Smooth muscle cell (in vitro differentiated cells): ENCODE measurements at regions not wholly inside any gene's neighbourhood (a gene's known extent, or its start where the extent isn't known, plus 50 kb on each side); places are given as distances from the start of the nearest gene placed in this dataset.

Experiments used
- DNase-seq: peaks from one replicate; lab custom pipeline; 2025; ENCODE audit not compliant: unreplicated experiment; lab: John Stamatoyannopoulos, UW
- H2AFZ ChIP-seq: fragments of 200-600 bp; sonication (generic); 2 replicates; pipeline ENCODE4 v1.6.0; 2016; ENCODE audit warnings: antibody characterized with exemption, low read depth, mild to moderate bottlenecking
- H3F3A ChIP-seq: fragments of 200-600 bp; sonication (generic); 2 replicates; pipeline ENCODE4 v1.6.0; 2017; ENCODE audit warnings: antibody characterized with exemption, low read depth
- H3K27ac ChIP-seq: fragments of 200-600 bp; sonication (generic); 2 replicates; pipeline ENCODE4 v1.5.1; 2016; ENCODE audit warnings: low read depth, mild to moderate bottlenecking
- H3K27me3 ChIP-seq: fragments of 200-600 bp; sonication (generic); 2 replicates; pipeline ENCODE4 v1.6.1; 2016; ENCODE audit warnings: low read depth, mild to moderate bottlenecking
- H3K36me3 ChIP-seq: fragments of 200-600 bp; sonication (generic); 2 replicates; pipeline ENCODE4 v1.5.1; 2016; ENCODE audit warnings: low read depth
- H3K4me1 ChIP-seq: fragments of 200-600 bp; sonication (generic); 2 replicates; pipeline ENCODE4 v1.5.1; 2016; ENCODE audit warnings: low read depth
- H3K4me2 ChIP-seq: fragments of 200-600 bp; sonication (generic); 2 replicates; pipeline ENCODE4 v1.6.0; 2016; ENCODE audit warnings: mild to moderate bottlenecking
- H3K4me3 ChIP-seq: fragments of 200-600 bp; sonication (generic); 2 replicates; pipeline ENCODE4 v1.5.1; 2016; ENCODE audit warnings: mild to moderate bottlenecking
- H3K79me2 ChIP-seq: fragments of 200-600 bp; sonication (generic); 2 replicates; pipeline ENCODE4 v1.6.0; 2016; ENCODE audit warnings: low read depth, mild to moderate bottlenecking
- H3K9ac ChIP-seq: fragments of 200-600 bp; sonication (generic); 2 replicates; pipeline ENCODE4 v1.6.0; 2016; ENCODE audit warnings: low read depth
- H3K9me3 ChIP-seq: fragments of 200-600 bp; sonication (generic); replicated peaks from 2 replicates; pipeline ENCODE4 v1.5.1; 2016; ENCODE audit warnings: low read depth
- H4K20me1 ChIP-seq: fragments of 200-600 bp; sonication (generic); 2 replicates; pipeline ENCODE4 v1.6.0; 2016; ENCODE audit warnings: low read depth
- CTCF ChIP-seq: fragments of 200-600 bp; sonication (generic); IDR thresholded peaks from 2 replicates; pipeline ENCODE4 v1.5.1; 2017; ENCODE audit warnings: borderline replicate concordance, mild to moderate bottlenecking, antibody characterized with exemption; ENCODE audit not compliant: insufficient read depth, poor library complexity, severe bottlenecking
- WGBS: methylation state at CpG from one replicate; pipeline ENCODE4 v1.1.7; 2016; ENCODE audit warnings: low lambda C conversion rate; 5-methylcytosine and 5-hydroxymethylcytosine counted together

- Histone ChIP-seq H3K4me2 (no peak overlapping the region), H3K79me2 (no peaks in the 10 kb centered on the region), H3K9me3 (no peaks in the 10 kb centered on the region), H3K4me1 (no peaks in the 10 kb centered on the region), H3K36me3 (no peaks in the 10 kb centered on the region), H3K9ac (no peak overlapping the region), H3K27me3 (no peaks in the 10 kb centered on the region), H3K4me3 (no peak overlapping the region), H4K20me1 (no peaks in the 10 kb centered on the region), H3K27ac (no peak overlapping the region), H2AFZ (no peak overlapping the region), H3F3A (no peaks in the 10 kb centered on the region)
- TF ChIP-seq CTCF: no peak
- DNase-seq: no peak
- WGBS: 86% methylated on average over 10 of the region's 11 CpGs
Observed at GRCh38 chr11:122359081-122359571, 243.1 kb upstream of the BLID start.

- Histone ChIP-seq H3K27ac (no peak overlapping the region), H3K4me1 (no peaks in the 10 kb centered on the region), H3K4me3 (no peak overlapping the region), H3F3A (no peaks in the 10 kb centered on the region), H3K79me2 (no peaks in the 10 kb centered on the region), H3K4me2 (no peak overlapping the region), H3K27me3 (no peaks in the 10 kb centered on the region), H2AFZ (no peak overlapping the region), H3K9ac (no peak overlapping the region), H3K9me3 (no peaks in the 10 kb centered on the region), H3K36me3 (no peaks in the 10 kb centered on the region), H4K20me1 (no peaks in the 10 kb centered on the region)
- DNase-seq: no peak
- TF ChIP-seq CTCF: no peak
- WGBS: 92% methylated on average over 2 of the region's 2 CpGs
Observed at GRCh38 chr11:122358292-122358691, 242.3 kb upstream of the BLID start.

- H3K9me3 ChIP-seq: no peaks in the 10 kb centered on the region
- H3K36me3 ChIP-seq: no peaks in the 10 kb centered on the region
- WGBS: 94% methylated on average over 2 of the region's 2 CpGs
- no peak overlapping the region for H3K27ac ChIP-seq
- no peak for TF ChIP-seq CTCF
- H3F3A ChIP-seq: no peaks in the 10 kb centered on the region
- no peaks in the 10 kb centered on the region for H4K20me1 ChIP-seq
- H2AFZ ChIP-seq: no peak overlapping the region
- no peak for DNase-seq
- H3K27me3 ChIP-seq: no peaks in the 10 kb centered on the region
- H3K4me1 ChIP-seq: no peaks in the 10 kb centered on the region
- no peak overlapping the region for H3K9ac ChIP-seq
- no peaks in the 10 kb centered on the region for H3K79me2 ChIP-seq
- no peak overlapping the region for H3K4me2 ChIP-seq
- no peak overlapping the region for H3K4me3 ChIP-seq
Observed at GRCh38 chr11:122355968-122356367, 240.0 kb upstream of the BLID start.

- no peaks in the 10 kb centered on the region for H3F3A ChIP-seq
- no peaks in the 10 kb centered on the region for H3K4me1 ChIP-seq
- no peak for DNase-seq
- WGBS: 93% methylated on average over 3 of the region's 3 CpGs
- no peaks in the 10 kb centered on the region for H3K27me3 ChIP-seq
- no peak for TF ChIP-seq CTCF
- H3K4me2 ChIP-seq: no peak overlapping the region
- no peaks in the 10 kb centered on the region for H3K9me3 ChIP-seq
- H2AFZ ChIP-seq: no peak overlapping the region
- H3K4me3 ChIP-seq: no peak overlapping the region
- no peak overlapping the region for H3K27ac ChIP-seq
- no peak overlapping the region for H3K9ac ChIP-seq
- H3K79me2 ChIP-seq: no peaks in the 10 kb centered on the region
- no peaks in the 10 kb centered on the region for H4K20me1 ChIP-seq
- H3K36me3 ChIP-seq: no peaks in the 10 kb centered on the region
Observed at GRCh38 chr11:122354025-122354697, 238.1 kb upstream of the BLID start.
